Motor neuron (in vitro differentiated cells): ENCODE measurements at regions not wholly inside any gene's neighbourhood (a gene's known extent, or its start where the extent isn't known, plus 50 kb on each side); places are given as distances from the start of the nearest gene placed in this dataset.

Experiments used
- ATAC-seq, 8 experiments: fragments of 200-7000 bp; cut with Tn5 transposase; replicated peaks in 6 of 8; 2 replicates each; pipeline ENCODE4 v1.8.0; 2021; ENCODE audit warnings: mild to moderate bottlenecking in 8 of 8, moderate library complexity in 8 of 8
- H3K27ac ChIP-seq, 2 donors: fragments of 250-450 bp; sonication (Bioruptor Pico); 2 replicates each; pipeline ENCODE4 v1.9.0; 2021; ENCODE audit warnings: antibody characterized with exemption in 2 of 2, mild to moderate bottlenecking in 2 of 2, moderate library complexity in 1 of 2
- H3K4me1 ChIP-seq, 2 donors: fragments of 250-450 bp; sonication (Bioruptor Pico); replicated peaks in 1 of 2; 2 replicates each; pipeline ENCODE4 v1.6.1; 2021; ENCODE audit warnings: antibody characterized with exemption in 2 of 2, mild to moderate bottlenecking in 2 of 2, moderate library complexity in 1 of 2
- H3K4me3 ChIP-seq, 5 donors: fragments of 250-450 bp; sonication (Bioruptor Pico); 2 replicates each; pipeline ENCODE4 v1.9.0; 2021; ENCODE audit warnings: antibody characterized with exemption in 5 of 5, mild to moderate bottlenecking in 5 of 5, moderate library complexity in 4 of 5
- WGBS, 10 experiments: fragments of 450-650 bp; shearing (Covaris generic); methylation state at CpG; one replicate each; pipeline ENCODE4 v1.0.0; 2022; 5-methylcytosine and 5-hydroxymethylcytosine counted together
- in situ Hi-C, 9 experiments: fragments of 400-800 bp; cut with MboI; loops; one replicate each; pipeline ENCODE4 v1.15.0; 2021; ENCODE audit warnings: low sequenced_read_pairs in 9 of 9, low pct_unique_long_range_greater_than_20kb in 2 of 9; ENCODE audit not compliant: unreplicated experiment in 9 of 9

GRCh38 chr4:44871133-44871532 lies 144.8 kb upstream of the GNPDA2 start:
- in situ Hi-C loops: no loop called here
- Histone ChIP-seq H3K27ac (peak overlapping the region in 1 of 2 donors; percentile 62), H3K4me3 (no peak overlapping the region), H3K4me1 (peaks cover 0 to 35% of the 10 kb centered on the region in 2 donors)
- ATAC-seq: peak in 4 of 8 experiments; percentile 38 to 81 (median 64)
- 24 to 100% (median 56%) methylated on average over 1 to 4 of the region's 4 CpGs for WGBS, 10 experiments

GRCh38 chr4:44869985-44870384 lies 143.6 kb upstream of the GNPDA2 start:
- no peak for ATAC-seq
- WGBS, 10 experiments: 67 to 100% (median 100%) methylated on average over 1 of the region's 2 CpGs; no CpG with 5 or more reads in 7 of the 10 experiments
- Histone ChIP-seq H3K4me1 (peaks cover 0 to 35% of the 10 kb centered on the region in 2 donors), H3K4me3 (no peak overlapping the region), H3K27ac (no peak overlapping the region)
- in situ Hi-C loops: no loop called here

- 100% methylated on average over 1 of the region's 2 CpGs; no CpG with 5 or more reads in 7 of the 10 experiments for WGBS, 10 experiments
- no peak for ATAC-seq
Measured at GRCh38 chr4:44869222-44869882, 143.0 kb upstream of the GNPDA2 start.

GRCh38 chr4:44861756-44862155 lies 135.4 kb upstream of the GNPDA2 start:
- in situ Hi-C loops: no loop called here
- Histone ChIP-seq H3K27ac (no peak overlapping the region), H3K4me3 (no peak overlapping the region), H3K4me1 (no peaks in the 10 kb centered on the region)
- no peak for ATAC-seq

More at GRCh38 chr4:44869222-44869882, 143.0 kb upstream of the GNPDA2 start:
- H3K4me1 ChIP-seq: peaks cover 0 to 35% of the 10 kb centered on the region in 2 donors
- in situ Hi-C loops: no loop called here
- no peak overlapping the region for H3K27ac ChIP-seq
- H3K4me3 ChIP-seq: no peak overlapping the region

GRCh38 chr4:44859477-44859876 lies 133.1 kb upstream of the GNPDA2 start:
- H3K4me1 ChIP-seq: no peaks in the 10 kb centered on the region
- WGBS, 10 experiments: 0 to 37% (median 15%) methylated on average over 2 of the region's 2 CpGs; no CpG with 5 or more reads in 3 of the 10 experiments
- no peak overlapping the region for H3K27ac ChIP-seq
- no peak overlapping the region for H3K4me3 ChIP-seq
- in situ Hi-C loops: no loop called here
- ATAC-seq: no peak

- Histone ChIP-seq H3K27ac (no peak overlapping the region), H3K4me3 (no peak overlapping the region), H3K4me1 (peaks cover 0 to 3% of the 10 kb centered on the region in 2 donors)
- in situ Hi-C loops: no loop called here
- ATAC-seq: no peak
Measured at GRCh38 chr4:44848466-44848865, 122.1 kb upstream of the GNPDA2 start.

GRCh38 chr4:44845993-44846392 lies 119.6 kb upstream of the GNPDA2 start:
- Histone ChIP-seq H3K27ac (no peak overlapping the region), H3K4me1 (peaks cover 0 to 6% of the 10 kb centered on the region in 2 donors), H3K4me3 (no peak overlapping the region)
- 7 to 100% (median 59%) methylated on average over 1 to 4 of the region's 4 CpGs; no CpG with 5 or more reads in 2 of the 10 experiments for WGBS, 10 experiments
- in situ Hi-C loops: no loop called here
- no peak for ATAC-seq

GRCh38 chr4:44845309-44845708 lies 119.0 kb upstream of the GNPDA2 start:
- in situ Hi-C loops: no loop called here

GRCh38 chr4:44842531-44842930 lies 116.2 kb upstream of the GNPDA2 start:
- H3K4me1 ChIP-seq: peaks cover 0 to 6% of the 10 kb centered on the region in 2 donors
- no peak for ATAC-seq
- H3K27ac ChIP-seq: no peak overlapping the region
- in situ Hi-C loops: no loop called here
- no peak overlapping the region for H3K4me3 ChIP-seq
- WGBS, 10 experiments: 3 to 85% (median 60%) methylated on average over 3 to 4 of the region's 4 CpGs

More at GRCh38 chr4:44845309-44845708, 119.0 kb upstream of the GNPDA2 start:
- WGBS, 10 experiments: 0 to 100% (median 61%) methylated on average over 1 of the region's 1 CpG; no CpG with 5 or more reads in 2 of the 10 experiments
- Histone ChIP-seq H3K4me1 (peaks cover 0 to 6% of the 10 kb centered on the region in 2 donors), H3K4me3 (no peak overlapping the region), H3K27ac (no peak overlapping the region)
- ATAC-seq: peak in 5 of 8 experiments; percentile 32 to 96 (median 61)

- ATAC-seq: no peak
- Histone ChIP-seq H3K27ac (no peak overlapping the region), H3K4me1 (no peaks in the 10 kb centered on the region), H3K4me3 (no peak overlapping the region)
- WGBS, 10 experiments: 0 to 81% (median 59%) methylated on average over 1 to 2 of the region's 2 CpGs
- in situ Hi-C loops: no loop called here
Measured at GRCh38 chr4:44817930-44818329, 91.6 kb upstream of the GNPDA2 start.

GRCh38 chr4:44806071-44806470 lies 79.7 kb upstream of the GNPDA2 start:
- Histone ChIP-seq H3K27ac (no peak overlapping the region), H3K4me3 (no peak overlapping the region), H3K4me1 (no peaks in the 10 kb centered on the region)
- in situ Hi-C loops: no loop called here
- 0 to 90% (median 48%) methylated on average over 1 to 2 of the region's 2 CpGs; no CpG with 5 or more reads in 2 of the 10 experiments for WGBS, 10 experiments
- no peak for ATAC-seq

GRCh38 chr4:44804301-44804700 lies 77.9 kb upstream of the GNPDA2 start:
- no peak for ATAC-seq
- no peak overlapping the region for H3K27ac ChIP-seq
- H3K4me3 ChIP-seq: no peak overlapping the region
- H3K4me1 ChIP-seq: no peaks in the 10 kb centered on the region
- WGBS, 10 experiments: 57 to 100% (median 77%) methylated on average over 1 of the region's 1 CpG; no CpG with 5 or more reads in 6 of the 10 experiments
- in situ Hi-C loops: no loop called here

GRCh38 chr4:44801384-44801783 lies 75.0 kb upstream of the GNPDA2 start:
- no peak overlapping the region for H3K4me3 ChIP-seq
- in situ Hi-C loops: no loop called here
- no peak for ATAC-seq
- WGBS, 10 experiments: 0 to 43% (median 0%) methylated on average over 1 of the region's 1 CpG; no CpG with 5 or more reads in 5 of the 10 experiments
- H3K4me1 ChIP-seq: no peaks in the 10 kb centered on the region
- no peak overlapping the region for H3K27ac ChIP-seq

GRCh38 chr4:44791831-44792230 lies 65.5 kb upstream of the GNPDA2 start:
- in situ Hi-C loops: no loop called here
- H3K4me3 ChIP-seq: no peak overlapping the region
- no peak overlapping the region for H3K27ac ChIP-seq
- no peaks in the 10 kb centered on the region for H3K4me1 ChIP-seq
- WGBS, 10 experiments: 0 to 64% (median 36%) methylated on average over 1 to 7 of the region's 7 CpGs; no CpG with 5 or more reads in 1 of the 10 experiments
- no peak for ATAC-seq
